ENCODE measurements at regions not wholly inside any gene's neighbourhood (a gene's known extent, or its start where the extent isn't known, plus 50 kb on each side); places are given as distances from the start of the nearest gene placed in this dataset.

DNA sequence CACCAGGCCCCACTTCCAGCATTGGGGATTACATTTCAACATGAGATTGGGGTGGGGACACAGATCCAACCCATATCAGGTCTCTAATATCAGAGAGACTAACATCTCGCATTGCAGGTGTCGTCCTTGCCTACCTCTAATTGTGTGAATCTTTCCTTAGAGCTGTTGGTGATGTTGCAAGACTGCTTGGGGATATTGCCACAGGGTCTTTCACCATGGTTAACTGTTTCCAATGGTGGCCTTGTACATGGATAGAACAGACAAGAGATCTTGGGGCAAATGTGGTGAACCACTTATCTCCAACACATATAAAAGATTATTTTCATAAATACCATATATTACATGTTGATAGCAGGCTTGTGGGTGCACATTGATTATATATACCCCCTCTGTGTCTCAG is 270.3 kb upstream of the LINC00305 start:
- no peak for TF ChIP-seq MYC (IDR thresholded peaks at IDR 0.05; ENCODE audit: low read depth, low read length)
- TF ChIP-seq, protein P1, sequence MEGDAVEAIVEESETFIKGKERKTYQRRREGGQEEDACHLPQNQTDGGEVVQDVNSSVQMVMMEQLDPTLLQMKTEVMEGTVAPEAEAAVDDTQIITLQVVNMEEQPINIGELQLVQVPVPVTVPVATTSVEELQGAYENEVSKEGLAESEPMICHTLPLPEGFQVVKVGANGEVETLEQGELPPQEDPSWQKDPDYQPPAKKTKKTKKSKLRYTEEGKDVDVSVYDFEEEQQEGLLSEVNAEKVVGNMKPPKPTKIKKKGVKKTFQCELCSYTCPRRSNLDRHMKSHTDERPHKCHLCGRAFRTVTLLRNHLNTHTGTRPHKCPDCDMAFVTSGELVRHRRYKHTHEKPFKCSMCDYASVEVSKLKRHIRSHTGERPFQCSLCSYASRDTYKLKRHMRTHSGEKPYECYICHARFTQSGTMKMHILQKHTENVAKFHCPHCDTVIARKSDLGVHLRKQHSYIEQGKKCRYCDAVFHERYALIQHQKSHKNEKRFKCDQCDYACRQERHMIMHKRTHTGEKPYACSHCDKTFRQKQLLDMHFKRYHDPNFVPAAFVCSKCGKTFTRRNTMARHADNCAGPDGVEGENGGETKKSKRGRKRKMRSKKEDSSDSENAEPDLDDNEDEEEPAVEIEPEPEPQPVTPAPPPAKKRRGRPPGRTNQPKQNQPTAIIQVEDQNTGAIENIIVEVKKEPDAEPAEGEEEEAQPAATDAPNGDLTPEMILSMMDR (IDR thresholded peaks at IDR 0.05; ENCODE audit: low read depth, low read length), result no peak
- TF ChIP-seq, protein P2, sequence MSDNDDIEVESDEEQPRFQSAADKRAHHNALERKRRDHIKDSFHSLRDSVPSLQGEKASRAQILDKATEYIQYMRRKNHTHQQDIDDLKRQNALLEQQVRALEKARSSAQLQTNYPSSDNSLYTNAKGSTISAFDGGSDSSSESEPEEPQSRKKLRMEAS (IDR thresholded peaks at IDR 0.05; ENCODE audit: low read depth, low read length), result no peak
- no peak for TF ChIP-seq POLR2A (IDR thresholded peaks at IDR 0.05; ENCODE audit: extremely low read depth, insufficient read length)
- no peak for DNase-seq (ENCODE audit: low read depth)
- H3K4me3 ChIP-seq (ENCODE audit: low read depth, low read length), result no peak overlapping the region

DNA sequence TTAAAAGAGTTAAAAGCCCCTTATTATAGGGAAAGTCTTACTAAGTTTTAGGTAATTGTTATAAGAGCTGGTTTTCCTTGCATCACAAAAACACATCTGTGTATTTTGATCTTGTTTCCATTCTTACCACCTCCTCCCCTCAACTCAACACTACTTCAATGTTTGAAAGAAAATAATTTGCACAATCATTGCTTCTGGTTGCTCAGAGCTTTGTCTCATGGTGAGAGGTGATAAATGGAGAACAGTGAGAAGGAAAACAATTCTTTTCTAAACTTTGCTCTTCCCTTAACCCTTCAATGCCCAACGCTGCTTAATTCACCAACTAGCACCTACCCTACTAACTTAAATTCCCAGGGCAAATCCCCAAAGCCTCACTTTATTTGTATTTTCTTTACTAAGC is 268.1 kb upstream of the LINC00305 start:
- no peak for DNase-seq (ENCODE audit: low read depth)
- TF ChIP-seq POLR2A (IDR thresholded peaks at IDR 0.05; ENCODE audit: extremely low read depth, insufficient read length), result no peak
- no peak overlapping the region for H3K4me3 ChIP-seq (ENCODE audit: low read depth, low read length)

DNA sequence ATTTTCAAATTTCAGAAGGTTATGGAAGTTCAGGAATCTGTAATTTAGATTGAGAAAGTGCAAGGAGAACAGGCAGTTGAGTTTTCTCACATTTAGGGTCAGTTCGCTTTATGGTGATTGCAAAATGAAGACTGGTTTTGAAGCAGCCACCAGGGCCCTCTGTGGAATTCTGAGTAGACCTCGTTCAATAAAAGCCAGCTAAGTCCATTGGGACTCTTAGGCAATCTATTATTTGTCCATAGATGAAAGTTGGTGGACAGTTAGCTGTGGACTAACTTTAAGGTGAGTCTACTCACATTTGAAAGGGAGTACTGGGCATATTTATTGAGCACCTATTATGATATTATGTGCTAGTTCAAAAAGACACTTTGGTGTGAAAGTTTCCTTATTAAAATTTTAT is 266.3 kb upstream of the LINC00305 start:
- TF ChIP-seq MYC (IDR thresholded peaks at IDR 0.05; ENCODE audit: low read depth, low read length) (no peak), POLR2A (IDR thresholded peaks at IDR 0.05; ENCODE audit: extremely low read depth, insufficient read length) (no peak)
- TF ChIP-seq, protein P2 (IDR thresholded peaks at IDR 0.05; ENCODE audit: low read depth, low read length), result no peak
- TF ChIP-seq, protein P1 (IDR thresholded peaks at IDR 0.05; ENCODE audit: low read depth, low read length), result no peak
- DNase-seq (ENCODE audit: low read depth), result no peak
- no peak overlapping the region for H3K4me3 ChIP-seq (ENCODE audit: low read depth, low read length)

DNA sequence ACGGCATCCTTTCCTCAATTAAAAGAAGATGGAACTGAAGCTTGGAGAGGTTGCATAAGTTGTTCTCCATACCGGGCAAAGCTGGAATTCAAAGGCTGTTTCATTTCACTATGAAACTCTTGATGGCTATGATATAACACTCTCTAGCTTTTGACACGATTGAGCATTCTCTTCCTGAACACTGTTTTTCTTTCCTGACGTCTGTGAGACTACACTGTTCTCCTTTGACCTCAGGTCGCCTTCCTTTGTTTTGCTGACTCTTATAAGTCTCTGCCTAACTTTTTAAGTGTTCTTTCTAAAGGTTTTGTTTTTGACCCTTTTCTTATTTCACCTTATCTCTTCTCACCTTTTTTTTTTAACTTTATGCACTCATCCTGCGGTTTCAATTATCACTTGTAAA is 261.8 kb upstream of the LINC00305 start:
- TF ChIP-seq, protein P2 (IDR thresholded peaks at IDR 0.05; ENCODE audit: low read depth, low read length), result no peak
- no peak for TF ChIP-seq MYC (IDR thresholded peaks at IDR 0.05; ENCODE audit: low read depth, low read length)
- TF ChIP-seq, protein P1 (IDR thresholded peaks at IDR 0.05; ENCODE audit: low read depth, low read length), result no peak
- no peak for TF ChIP-seq POLR2A (IDR thresholded peaks at IDR 0.05; ENCODE audit: extremely low read depth, insufficient read length)
- H3K4me3 ChIP-seq (ENCODE audit: low read depth, low read length), result no peak overlapping the region
- no peak for DNase-seq (ENCODE audit: low read depth)

DNA sequence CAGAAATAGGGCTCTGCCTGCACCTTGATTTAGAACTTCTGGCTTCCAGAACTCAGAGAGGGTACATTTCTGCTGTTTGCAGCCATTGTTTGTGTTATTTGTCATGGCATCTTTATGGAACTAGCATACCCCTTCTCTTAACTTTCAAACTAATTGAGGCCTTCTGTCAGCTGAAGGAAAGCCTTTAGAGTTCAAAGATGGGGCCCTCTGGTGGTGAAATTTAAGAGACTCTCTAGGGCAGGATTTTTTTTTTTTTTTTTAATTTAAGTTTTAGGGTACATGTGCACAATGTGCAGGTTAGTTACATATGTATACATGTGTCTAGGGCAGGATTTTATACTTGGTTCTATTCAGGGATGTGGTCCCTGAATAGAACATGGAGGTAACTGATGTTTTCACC is 260.6 kb upstream of the LINC00305 start:
- DNase-seq (ENCODE audit: low read depth), result peak; percentile 32
- TF ChIP-seq, protein P1 (IDR thresholded peaks at IDR 0.05; ENCODE audit: low read depth, low read length), result peak; percentile 45
- TF ChIP-seq POLR2A (IDR thresholded peaks at IDR 0.05; ENCODE audit: extremely low read depth, insufficient read length), result no peak
- no peak overlapping the region for H3K4me3 ChIP-seq (ENCODE audit: low read depth, low read length)

DNA sequence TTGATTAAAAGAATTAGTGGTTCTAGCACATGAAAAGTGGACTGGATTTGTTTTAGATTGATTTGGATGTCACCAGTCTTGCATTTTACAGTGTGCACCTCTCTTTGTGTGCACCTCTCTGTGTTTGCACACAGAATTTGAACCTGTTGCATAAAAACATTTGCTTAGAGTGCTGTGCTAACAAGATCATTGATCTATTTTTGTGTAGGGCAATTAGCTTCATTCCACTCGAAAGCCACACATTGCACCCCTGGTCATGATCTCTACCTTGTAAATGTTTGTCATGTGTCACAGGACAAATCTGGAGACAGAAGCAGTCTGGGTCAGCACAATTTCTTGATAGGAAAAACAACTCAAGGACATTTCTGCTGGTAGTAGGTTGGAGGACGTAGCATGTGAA is 258.7 kb upstream of the LINC00305 start:
- no peak overlapping the region for H3K4me3 ChIP-seq (ENCODE audit: low read depth, low read length)
- no peak for DNase-seq (ENCODE audit: low read depth)
- no peak for TF ChIP-seq POLR2A (IDR thresholded peaks at IDR 0.05; ENCODE audit: extremely low read depth, insufficient read length)
- TF ChIP-seq, protein P1 (IDR thresholded peaks at IDR 0.05; ENCODE audit: low read depth, low read length), result no peak
- no peak for TF ChIP-seq MYC (IDR thresholded peaks at IDR 0.05; ENCODE audit: low read depth, low read length)
- TF ChIP-seq, protein P2 (IDR thresholded peaks at IDR 0.05; ENCODE audit: low read depth, low read length), result no peak
